IPS-15b (cell line): ENCODE measurements at regions not wholly inside any gene's neighbourhood (a gene's known extent, or its start where the extent isn't known, plus 50 kb on each side); places are given as distances from the start of the nearest gene placed in this dataset.
"Not testable (repeated sequence)": the region's sequence is repeated elsewhere in the genome, so short reads cannot be mapped to it uniquely, and the experiment has no call there.

ENCODE experiments used
- H3K27me3 ChIP-seq: one replicate; pipeline ENCODE4 v1.6.1; 2013; ENCODE audit warnings: low read length; ENCODE audit not compliant: control insufficient read depth, insufficient read depth
- H3K36me3 ChIP-seq: one replicate; pipeline ENCODE4 v1.6.1; 2013; ENCODE audit warnings: low read length; ENCODE audit not compliant: control insufficient read depth, insufficient read depth
- H3K4me1 ChIP-seq: one replicate; pipeline ENCODE4 v1.6.1; 2013; ENCODE audit warnings: mild to moderate bottlenecking, low read length; ENCODE audit not compliant: control insufficient read depth, insufficient read depth
- H3K4me3 ChIP-seq: one replicate; pipeline ENCODE4 v1.5.1; 2013; ENCODE audit warnings: low read depth, low read length
- H3K9ac ChIP-seq: one replicate; pipeline ENCODE4 v1.6.1; 2013; ENCODE audit warnings: low read depth, mild to moderate bottlenecking, low read length
- H3K9me3 ChIP-seq: one replicate; pipeline ENCODE4 v1.6.1; 2013; ENCODE audit warnings: mild to moderate bottlenecking, low read length; ENCODE audit not compliant: control insufficient read depth, insufficient read depth

DNA sequence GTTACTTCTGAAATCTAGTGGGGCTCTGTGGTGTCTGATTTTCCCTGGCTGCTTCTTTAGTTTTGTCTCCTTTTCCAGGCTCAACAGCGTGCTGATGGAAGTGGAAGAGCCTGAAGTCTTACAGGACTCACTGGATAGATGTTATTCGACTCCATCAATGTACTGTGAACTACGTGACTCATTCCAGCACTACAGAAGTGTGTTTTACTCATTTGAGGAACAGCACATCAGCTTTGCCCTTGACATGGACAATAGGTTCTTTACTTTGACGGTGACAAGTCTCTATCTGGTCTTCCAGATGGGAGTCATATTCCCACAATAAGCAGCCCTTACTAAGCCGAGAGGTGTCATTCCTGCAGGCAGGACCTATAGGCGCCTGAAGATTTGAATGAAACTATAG lies 51.1 kb downstream of the NBPF8 start:
- not testable (repeated sequence) for H3K9me3 ChIP-seq, H3K4me1 ChIP-seq, H3K27me3 ChIP-seq, H3K36me3 ChIP-seq, H3K4me3 ChIP-seq, H3K9ac ChIP-seq

DNA sequence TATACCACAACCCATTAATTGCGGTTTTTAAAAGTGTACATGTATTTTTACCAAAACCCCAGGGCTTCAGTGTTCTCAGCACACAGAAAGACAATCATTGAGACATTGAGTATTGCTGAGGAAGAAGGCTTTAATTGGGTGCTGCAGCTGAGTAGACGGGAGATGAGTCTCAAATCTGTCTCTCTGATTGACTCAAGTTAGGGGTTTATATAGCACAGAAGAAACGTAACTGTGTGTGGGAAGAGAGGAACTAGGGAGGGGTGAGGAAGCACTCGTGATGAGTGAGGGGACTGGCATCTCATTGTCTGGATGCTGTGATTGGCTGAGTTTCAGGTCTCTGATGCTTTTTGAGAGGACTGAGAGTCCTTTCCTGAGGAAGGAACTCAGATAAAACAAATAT lies 62.8 kb downstream of the NBPF8 start:
- H3K36me3 ChIP-seq, H3K9ac ChIP-seq, H3K27me3 ChIP-seq, H3K4me1 ChIP-seq, H3K9me3 ChIP-seq, H3K4me3 ChIP-seq: not testable (repeated sequence)

DNA sequence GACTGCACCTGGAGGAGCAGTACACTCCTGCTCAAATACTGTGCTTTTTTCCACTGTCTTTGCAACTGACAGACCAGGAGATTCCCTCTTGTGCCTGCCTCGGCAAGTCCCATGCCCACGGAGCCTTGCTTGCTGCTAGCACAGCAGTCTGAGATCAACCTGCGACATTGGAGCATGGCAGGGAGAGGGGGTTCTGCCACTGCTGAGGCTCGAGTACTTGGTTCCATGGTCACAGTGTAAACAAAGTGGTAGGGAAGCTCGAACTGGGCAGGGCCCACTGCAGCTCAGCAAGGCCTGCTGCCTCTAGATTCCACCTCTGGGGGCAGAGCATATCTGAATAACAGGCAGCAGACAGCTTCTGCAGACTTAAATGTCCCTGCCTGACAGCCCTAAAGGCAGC lies 63.6 kb downstream of the NBPF8 start:
- not testable (repeated sequence) for H3K4me1 ChIP-seq, H3K27me3 ChIP-seq, H3K4me3 ChIP-seq, H3K9me3 ChIP-seq, H3K36me3 ChIP-seq, H3K9ac ChIP-seq

DNA sequence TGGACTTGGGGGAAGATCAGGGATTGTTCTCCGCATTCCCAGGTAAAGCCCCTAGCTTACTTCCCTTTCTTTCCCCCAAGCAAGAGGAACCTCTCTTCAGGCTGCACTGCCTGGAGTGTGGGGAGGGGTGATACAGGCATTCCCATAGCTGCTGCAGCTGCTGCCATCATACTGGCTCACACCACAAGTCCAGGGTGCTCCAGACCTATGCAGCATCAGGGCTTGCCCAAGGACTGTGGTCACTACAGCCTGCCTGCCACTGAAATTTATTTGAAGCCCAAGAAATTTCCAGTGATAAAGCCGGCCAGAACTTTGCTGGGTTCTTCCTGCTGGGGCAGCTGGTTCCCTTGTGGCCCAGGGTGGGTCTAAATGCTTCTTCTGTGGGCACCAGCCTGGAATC lies 72.7 kb downstream of the NBPF8 start:
- not testable (repeated sequence) for H3K4me3 ChIP-seq, H3K9me3 ChIP-seq, H3K4me1 ChIP-seq, H3K27me3 ChIP-seq, H3K9ac ChIP-seq, H3K36me3 ChIP-seq

DNA sequence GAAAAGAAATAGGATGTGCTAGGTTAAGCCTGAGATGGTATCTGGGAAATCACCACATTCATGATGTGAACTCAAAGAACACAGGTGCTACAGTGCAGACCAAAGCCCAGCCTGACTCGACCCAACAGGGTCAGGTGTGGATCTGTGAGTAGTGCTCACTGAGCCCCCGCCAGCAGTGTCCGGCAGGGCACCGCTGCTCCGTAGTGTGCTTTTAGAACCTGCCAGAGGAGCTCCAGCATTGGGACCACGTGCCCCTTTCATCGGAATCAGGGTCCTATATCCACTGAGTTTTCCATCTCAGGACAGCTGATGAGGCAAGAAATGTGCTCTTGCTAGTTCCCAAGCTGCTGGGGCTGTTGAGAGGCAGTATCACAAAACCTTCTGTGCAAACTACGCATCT lies 74.4 kb downstream of the NBPF8 start:
- H3K9me3 ChIP-seq, H3K4me1 ChIP-seq, H3K4me3 ChIP-seq, H3K36me3 ChIP-seq, H3K9ac ChIP-seq, H3K27me3 ChIP-seq: not testable (repeated sequence)

DNA sequence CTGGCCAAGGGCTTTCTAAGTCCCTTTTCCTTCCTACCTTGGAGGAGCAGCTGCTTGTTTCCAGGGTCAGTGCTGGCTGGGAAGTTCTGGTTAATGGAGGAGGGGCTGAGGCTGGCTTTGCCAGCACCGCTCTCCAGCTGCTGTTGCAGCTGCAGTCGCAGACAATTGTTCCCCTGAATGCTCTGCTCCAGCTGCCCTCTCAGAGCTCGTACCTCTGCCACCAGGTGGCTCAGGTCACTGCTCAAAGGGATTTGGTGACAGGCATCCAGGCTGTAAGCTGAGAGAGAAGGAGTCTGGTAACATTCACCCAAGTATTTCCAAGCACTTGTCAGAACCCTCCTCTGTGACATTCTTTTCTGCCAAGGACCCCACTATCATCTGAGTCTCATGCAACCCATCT lies 82.3 kb downstream of the NBPF8 start:
- H3K9me3 ChIP-seq, H3K9ac ChIP-seq, H3K4me3 ChIP-seq, H3K4me1 ChIP-seq, H3K36me3 ChIP-seq, H3K27me3 ChIP-seq: not testable (repeated sequence)

DNA sequence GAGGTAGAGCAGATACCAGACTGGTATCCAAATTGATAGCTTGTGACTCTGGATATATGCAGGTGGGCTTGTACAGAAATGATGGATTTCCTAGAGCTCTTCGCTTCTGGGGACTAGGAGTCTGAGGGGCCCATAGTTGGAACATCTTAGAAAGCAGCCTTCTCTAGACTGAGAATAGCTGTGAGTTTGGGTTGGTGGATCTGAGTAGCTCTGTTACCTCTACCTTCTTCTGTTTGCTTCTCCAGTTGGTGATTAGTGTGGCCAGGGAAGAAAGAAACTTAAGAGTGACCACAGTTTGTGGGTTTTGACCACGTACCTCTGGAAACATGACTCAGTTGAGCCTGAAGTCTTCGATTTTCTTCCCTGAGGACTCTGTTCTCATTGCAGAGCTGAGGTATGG lies 88.4 kb downstream of the NBPF8 start:
- H3K9ac ChIP-seq, H3K9me3 ChIP-seq, H3K4me1 ChIP-seq: not testable (repeated sequence)

DNA sequence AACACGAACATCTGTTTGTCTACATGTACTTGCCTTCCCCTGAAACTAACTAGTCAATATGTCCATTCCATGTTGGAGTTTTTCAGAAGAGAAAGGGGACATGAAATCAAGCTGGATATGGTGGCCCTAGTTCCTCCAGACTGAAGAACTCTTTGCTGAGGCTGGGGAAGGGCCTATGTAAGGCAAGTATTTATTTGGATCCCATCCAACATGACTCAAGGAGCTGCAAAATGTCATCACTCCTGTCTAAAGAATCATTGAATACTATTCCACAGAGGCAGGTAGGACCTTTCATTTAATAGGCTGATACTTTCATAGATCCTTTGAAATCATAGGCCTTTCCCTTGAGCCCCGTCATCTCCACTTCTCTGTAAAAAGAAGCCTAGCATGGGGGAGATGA lies 91.5 kb downstream of the NBPF8 start:
- H3K9me3 ChIP-seq, H3K36me3 ChIP-seq, H3K27me3 ChIP-seq, H3K9ac ChIP-seq, H3K4me3 ChIP-seq, H3K4me1 ChIP-seq: not testable (repeated sequence)

More for the DNA sequence above, 88.4 kb downstream of the NBPF8 start:
- H3K36me3 ChIP-seq, H3K4me3 ChIP-seq, H3K27me3 ChIP-seq: not testable (repeated sequence)

DNA sequence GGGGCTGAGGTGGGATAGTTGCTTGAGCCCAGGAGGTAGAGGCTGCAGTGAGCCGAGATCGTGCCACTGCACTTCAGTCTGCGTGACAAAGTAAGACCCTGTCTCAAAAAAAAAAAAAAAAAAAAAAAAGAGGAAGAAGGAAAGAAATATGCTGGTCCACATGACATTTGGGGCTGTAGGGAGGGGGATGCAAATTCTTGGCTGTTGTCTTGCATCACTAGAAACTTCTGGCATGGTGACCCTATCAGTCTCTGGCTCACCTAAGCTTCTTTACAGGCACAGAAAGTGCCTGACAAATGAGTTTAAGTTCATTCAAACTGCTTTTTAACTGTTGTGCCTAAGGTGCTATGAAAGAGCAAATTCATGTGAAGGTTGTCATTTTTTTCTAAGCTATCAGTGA lies 93.5 kb downstream of the NBPF8 start:
- not testable (repeated sequence) for H3K9me3 ChIP-seq, H3K27me3 ChIP-seq, H3K4me1 ChIP-seq, H3K9ac ChIP-seq, H3K4me3 ChIP-seq, H3K36me3 ChIP-seq

DNA sequence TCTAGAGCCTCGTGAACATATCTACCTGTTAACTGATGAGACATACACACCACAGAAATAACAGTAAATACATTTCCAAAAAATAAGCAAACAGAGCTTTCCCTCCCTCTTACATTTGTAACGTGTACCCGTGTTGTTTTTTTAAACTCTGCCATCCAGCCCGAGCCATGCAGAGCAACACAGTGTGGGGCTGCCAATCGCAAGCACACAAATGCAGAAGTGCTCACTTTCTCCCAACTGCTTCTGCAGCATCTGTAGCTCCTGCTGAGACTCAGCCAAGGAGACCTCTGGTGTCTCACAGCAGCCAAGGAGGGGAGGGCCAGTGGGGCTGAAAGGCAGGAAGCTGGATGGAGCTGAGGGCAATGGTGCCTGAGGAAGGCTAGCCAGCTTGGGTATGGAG lies 94.4 kb downstream of the NBPF8 start:
- not testable (repeated sequence) for H3K36me3 ChIP-seq, H3K9ac ChIP-seq, H3K27me3 ChIP-seq, H3K4me1 ChIP-seq, H3K4me3 ChIP-seq, H3K9me3 ChIP-seq

DNA sequence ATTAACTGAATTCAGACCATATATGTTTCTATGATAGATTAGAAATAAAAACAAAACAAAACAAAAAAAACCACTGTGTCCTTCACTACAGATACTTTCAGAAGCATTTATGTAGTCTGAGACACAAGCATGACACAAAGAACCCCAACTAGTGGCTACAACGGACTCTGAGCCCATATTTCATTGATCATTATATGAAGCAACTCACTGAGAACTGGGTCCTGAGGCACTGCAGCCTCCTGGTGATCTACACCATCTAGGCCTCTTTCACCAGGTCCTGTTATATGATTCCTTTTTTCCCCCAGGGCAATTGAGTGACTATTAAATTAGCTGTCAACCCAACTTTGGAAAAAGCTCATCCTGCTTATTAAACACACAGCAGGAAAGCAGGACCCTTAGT lies 98.3 kb downstream of the NBPF8 start:
- not testable (repeated sequence) for H3K4me3 ChIP-seq, H3K9ac ChIP-seq, H3K9me3 ChIP-seq, H3K4me1 ChIP-seq, H3K36me3 ChIP-seq, H3K27me3 ChIP-seq

DNA sequence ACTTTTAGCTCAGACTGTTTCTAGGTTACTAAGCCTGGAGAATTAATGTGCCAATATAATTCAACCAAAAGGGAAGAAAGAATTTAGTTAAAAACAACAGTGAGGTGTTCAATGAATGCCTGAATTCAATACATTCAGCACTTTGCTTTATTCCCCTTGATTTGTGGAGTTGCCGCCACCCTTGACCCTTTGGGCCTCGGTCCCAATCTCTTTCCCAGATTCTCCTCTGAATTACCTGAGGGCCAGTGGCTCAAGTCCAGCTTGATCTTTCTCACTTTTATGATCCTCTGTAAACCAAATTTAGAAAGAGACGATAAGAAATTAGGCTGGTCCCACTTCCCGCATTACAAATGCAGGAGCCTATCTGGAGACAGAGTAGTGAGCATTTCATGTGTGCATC lies 98.7 kb downstream of the NBPF8 start:
- H3K4me1 ChIP-seq, H3K9me3 ChIP-seq, H3K36me3 ChIP-seq, H3K4me3 ChIP-seq, H3K27me3 ChIP-seq, H3K9ac ChIP-seq: not testable (repeated sequence)

DNA sequence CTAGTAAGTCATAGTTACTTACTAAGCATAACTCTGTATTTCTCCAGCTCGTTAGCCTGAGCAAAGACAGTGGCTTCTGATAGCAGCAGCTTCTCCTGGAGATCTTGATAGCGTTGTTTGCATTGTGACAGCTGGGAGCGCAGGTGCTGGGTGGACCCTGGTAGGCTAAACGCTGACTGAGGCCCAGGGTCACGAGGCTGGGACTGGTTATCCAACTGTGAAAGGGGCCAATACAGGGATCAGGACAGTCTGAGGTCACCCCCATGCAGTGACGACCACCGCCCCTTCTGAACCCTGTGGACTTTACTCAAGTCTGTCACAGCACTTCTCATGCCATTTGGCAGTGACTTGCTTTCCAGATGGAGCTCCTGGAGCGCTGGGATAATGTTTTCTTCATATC lies 104.4 kb downstream of the NBPF8 start:
- not testable (repeated sequence) for H3K9me3 ChIP-seq, H3K36me3 ChIP-seq, H3K4me3 ChIP-seq, H3K9ac ChIP-seq, H3K4me1 ChIP-seq, H3K27me3 ChIP-seq
